Endothelial cell of umbilical vein (primary cell): ENCODE measurements at regions not wholly inside any gene's neighbourhood (a gene's known extent, or its start where the extent isn't known, plus 50 kb on each side); places are given as distances from the start of the nearest gene placed in this dataset.

Source experiments
- BruUV-seq: library from RNA; stranded (reverse); fragments of 400-500 nt; replicated peaks from 2 replicates; lab custom pipeline; 2021; lab: Mats Ljungman, UMichigan
- CTCF ChIA-PET: fragments of 300-600, 350-600 bp; sonication (Branson Sonifier 250); formaldehyde crosslinking; loops from one replicate; lab custom pipeline; 2021; ENCODE audit warnings: antibody characterized with exemption, inconsistent platforms; lab: Charles Lee
- POLR2A ChIA-PET: fragments of 300-600, 350-600 bp; sonication (Branson Sonifier 250); formaldehyde crosslinking; loops from one replicate; lab custom pipeline; 2021; ENCODE audit warnings: antibody characterized with exemption, inconsistent platforms; lab: Charles Lee
- DNase-seq: peaks from one replicate; pipeline ENCODE4 v3.0.0-alpha.2; 2011; ENCODE audit warnings: low read depth, low spot score
- FAIRE-seq: peaks from 2 replicates; lab custom pipeline; 2011; peaks lifted over from hg19 to GRCh38; lab: Jason Lieb, UNC
- H2AFZ ChIP-seq: 2 replicates; pipeline ENCODE4 v1.6.0; 2012; ENCODE audit warnings: low read depth, low read length, control low read depth, inconsistent platforms
- H3K27ac ChIP-seq: 2 replicates; pipeline ENCODE4 v1.5.1; 2011; ENCODE audit warnings: low read depth, mild to moderate bottlenecking, control low read depth, low read length, moderate library complexity; ENCODE audit not compliant: insufficient read depth
- H3K27me3 ChIP-seq, 2 experiments: 2 replicates each; pipeline versions ENCODE4 v1.6.0 to v1.6.1; 2011; ENCODE audit warnings: low read length in 2 of 2, mixed read lengths in 1 of 2; ENCODE audit not compliant: control insufficient read depth in 2 of 2, insufficient read depth in 2 of 2
- H3K36me3 ChIP-seq, 2 experiments: 2 replicates in 1 of 2; 3 replicates in 1 of 2; pipeline ENCODE4 v1.5.1; 2011; ENCODE audit warnings: low read length in 2 of 2, mild to moderate bottlenecking in 1 of 2, moderate library complexity in 1 of 2; ENCODE audit not compliant: control insufficient read depth in 2 of 2, insufficient read depth in 2 of 2; ENCODE audit errors: extremely low read depth in 1 of 2
- H3K4me1 ChIP-seq: 3 replicates; pipeline ENCODE4 v1.5.1; 2011; ENCODE audit warnings: mild to moderate bottlenecking, low read length; ENCODE audit not compliant: control insufficient read depth, insufficient read depth; ENCODE audit errors: extremely low read depth
- H3K4me2 ChIP-seq: 2 replicates; pipeline ENCODE4 v1.6.1; 2011; ENCODE audit warnings: low read length, control low read depth, mixed read lengths; ENCODE audit not compliant: insufficient read depth
- H3K4me3 ChIP-seq, 3 experiments: fragments of 200-600 bp in 1 of 3; sonication (generic), shearing (Covaris generic) in 1 of 3; replicated peaks in 1 of 3; 2 replicates each; pipeline ENCODE4 v1.5.1; 2011 to 2016; ENCODE audit warnings: control low read depth in 3 of 3, low read length in 3 of 3, mild to moderate bottlenecking in 2 of 3, inconsistent platforms in 1 of 3, low read depth in 1 of 3, moderate library complexity in 1 of 3; ENCODE audit not compliant: insufficient read depth in 1 of 3
- H3K79me2 ChIP-seq: 2 replicates; pipeline ENCODE4 v1.6.0; 2012; ENCODE audit warnings: low read length, inconsistent platforms; ENCODE audit not compliant: control insufficient read depth, insufficient read depth
- H3K9ac ChIP-seq: replicated peaks from 2 replicates; pipeline ENCODE3; 2011; ENCODE audit warnings: low read length, control low read depth; ENCODE audit not compliant: insufficient read depth; ENCODE audit errors: extremely low read depth
- H3K9me1 ChIP-seq: replicated peaks from 3 replicates; pipeline ENCODE4 v1.6.0; 2011; ENCODE audit warnings: mild to moderate bottlenecking, low read length; ENCODE audit not compliant: control insufficient read depth, insufficient read depth; ENCODE audit errors: extremely low read depth
- H3K9me3 ChIP-seq: replicated peaks from 2 replicates; pipeline ENCODE4 v1.5.1; 2012; ENCODE audit warnings: low read length, inconsistent platforms; ENCODE audit not compliant: control insufficient read depth, insufficient read depth
- H4K20me1 ChIP-seq: replicated peaks from 2 replicates; pipeline ENCODE3; 2011; ENCODE audit warnings: mild to moderate bottlenecking, low read length; ENCODE audit not compliant: control insufficient read depth, insufficient read depth; ENCODE audit errors: extremely low read depth
- CTCF ChIP-seq, 2 donors: IDR thresholded peaks; 1 replicate in 1 of 2; 2 replicates in 1 of 2; pipeline ENCODE4 v1.5.1; 2011; ENCODE audit warnings: low read length in 2 of 2, mild to moderate bottlenecking in 2 of 2, moderate library complexity in 2 of 2, control low read depth in 1 of 2, inconsistent platforms in 1 of 2, low read depth in 1 of 2; ENCODE audit not compliant: insufficient read depth in 1 of 2; ENCODE audit errors: extremely low read depth in 1 of 2
- EZH2 ChIP-seq: IDR thresholded peaks from 2 replicates; pipeline ENCODE4 v1.6.1; 2012; ENCODE audit warnings: borderline replicate concordance, low read depth, mild to moderate bottlenecking, moderate library complexity, low read length, inconsistent platforms; ENCODE audit not compliant: severe bottlenecking
- FOS ChIP-seq: IDR thresholded peaks from 2 replicates; pipeline ENCODE4 v1.6.1; 2011; ENCODE audit warnings: mild to moderate bottlenecking, low read length, moderate library complexity, borderline replicate concordance; ENCODE audit not compliant: insufficient read depth
- GATA2 ChIP-seq: IDR thresholded peaks from 2 replicates; pipeline ENCODE4 v1.7.0; 2011; ENCODE audit warnings: low read depth, mild to moderate bottlenecking, moderate library complexity, mixed read lengths, low read length; ENCODE audit not compliant: insufficient read length, insufficient read depth
- JUN ChIP-seq: IDR thresholded peaks from 2 replicates; pipeline ENCODE4 v1.6.1; 2011; ENCODE audit warnings: borderline replicate concordance, low read depth; ENCODE audit not compliant: insufficient read length, insufficient read depth
- MAX ChIP-seq: IDR thresholded peaks from 2 replicates; pipeline ENCODE4 v1.6.1; 2011; ENCODE audit not compliant: insufficient read depth, insufficient read length
- MYC ChIP-seq: IDR thresholded peaks from one replicate; pipeline ENCODE4 v1.6.1; 2011; ENCODE audit warnings: mild to moderate bottlenecking, low read depth, low read length
- POLR2A ChIP-seq: IDR thresholded peaks from 2 replicates; pipeline ENCODE4 v1.6.1; 2012; ENCODE audit warnings: low read depth, mild to moderate bottlenecking, control low read depth, low read length
- POLR2AphosphoS5 ChIP-seq: IDR thresholded peaks from 2 replicates; pipeline ENCODE4 v1.6.1; 2012; ENCODE audit warnings: low read depth, mild to moderate bottlenecking, control low read depth, low read length, moderate library complexity; ENCODE audit not compliant: insufficient read depth
- dilution Hi-C: fragments of 300-500 bp; cut with MboI; formaldehyde crosslinking; loops from one replicate; pipeline ENCODE4 v1.15.0; 2019; ENCODE audit warnings: low sequenced_read_pairs; ENCODE audit not compliant: extremely low pct_ligation_motif_present
- intact Hi-C: fragments of 100-400 bp; cut with micrococcal nuclease; formaldehyde crosslinking; loops from one replicate; pipeline ENCODE4 v1.10.0; 2022

- no peaks in the 10 kb centered on the region for H3K9me1 ChIP-seq
- H4K20me1 ChIP-seq = no peaks in the 10 kb centered on the region
- ChIA-PET CTCF (interaction anchor here (0.9 kb wide), 1 partner anchor 330 kb away, joined by 3 read pairs; no protein-coding TSS in a partner anchor), POLR2A (no interaction called here)
- intact Hi-C loops = no loop called here
- H3K79me2 ChIP-seq = no peaks in the 10 kb centered on the region
- DNase-seq = no peak
- no peak overlapping the region for H3K4me3 ChIP-seq
- no peak for TF ChIP-seq POLR2A
- TF ChIP-seq JUN = no peak
- TF ChIP-seq CTCF (IDR thresholded peaks at IDR 0.05; ENCODE audit: extremely low read depth in 1 of 2, insufficient read depth in 1 of 2, low read depth in 1 of 2, low read length in 2 of 2) = no peak
- no peak for TF ChIP-seq GATA2
- TF ChIP-seq MYC = no peak
- TF ChIP-seq FOS = no peak
- TF ChIP-seq EZH2 = no peak
- no peak for TF ChIP-seq POLR2AphosphoS5
- no peak for TF ChIP-seq MAX
- dilution Hi-C loops = no loop called here
- H3K27ac ChIP-seq = no peak overlapping the region
- no peaks in the 10 kb centered on the region for H3K36me3 ChIP-seq
- BruUV-seq = no TSS peak
- no peaks in the 10 kb centered on the region for H3K27me3 ChIP-seq
- no peak overlapping the region for H3K9ac ChIP-seq
- H3K4me2 ChIP-seq = no peak overlapping the region
- H3K4me1 ChIP-seq = peaks cover 9% of the 10 kb centered on the region
- H2AFZ ChIP-seq = no peak overlapping the region
- FAIRE-seq = no peak
- H3K9me3 ChIP-seq = no peaks in the 10 kb centered on the region
These were observed 195.8 kb downstream of the PTEN start for GRCh38 chr10:88059190-88059589.
